Activated CD4-positive, alpha-beta T cell treated with anti-CD3 and anti-CD28 coated beads, Interleukin-2, amount 10 ng/mL, durations not matched to agents 24 days and 14 days (primary cell): ENCODE measurements at regions not wholly inside any gene's neighbourhood (a gene's known extent, or its start where the extent isn't known, plus 50 kb on each side); places are given as distances from the start of the nearest gene placed in this dataset.

Experiments
- DNase-seq: peaks from one replicate; pipeline ENCODE4 v3.0.0; 2022
- H3K27ac Mint-ChIP-seq: one replicate; pipeline ENCODE4 v1.8.0; 2022; ENCODE audit warnings: mild to moderate bottlenecking, mixed read lengths
- H3K27me3 Mint-ChIP-seq: one replicate; pipeline ENCODE4 v1.8.0; 2022; ENCODE audit warnings: mixed read lengths
- H3K36me3 Mint-ChIP-seq: one replicate; pipeline ENCODE4 v1.8.0; 2022; ENCODE audit warnings: low read depth, mild to moderate bottlenecking, mixed read lengths
- H3K4me1 Mint-ChIP-seq: one replicate; pipeline ENCODE4 v1.8.0; 2021; ENCODE audit warnings: mixed read lengths
- H3K4me3 Mint-ChIP-seq: one replicate; pipeline ENCODE4 v1.8.0; 2022; ENCODE audit warnings: mild to moderate bottlenecking, moderate library complexity, mixed read lengths
- H3K9me3 Mint-ChIP-seq: one replicate; pipeline ENCODE4 v1.8.0; 2021; ENCODE audit warnings: mixed read lengths
- intact Hi-C: fragments of 100-400 bp; cut with micrococcal nuclease; formaldehyde crosslinking; loops from one replicate; pipeline ENCODE4 v1.15.1; 2023

DNA sequence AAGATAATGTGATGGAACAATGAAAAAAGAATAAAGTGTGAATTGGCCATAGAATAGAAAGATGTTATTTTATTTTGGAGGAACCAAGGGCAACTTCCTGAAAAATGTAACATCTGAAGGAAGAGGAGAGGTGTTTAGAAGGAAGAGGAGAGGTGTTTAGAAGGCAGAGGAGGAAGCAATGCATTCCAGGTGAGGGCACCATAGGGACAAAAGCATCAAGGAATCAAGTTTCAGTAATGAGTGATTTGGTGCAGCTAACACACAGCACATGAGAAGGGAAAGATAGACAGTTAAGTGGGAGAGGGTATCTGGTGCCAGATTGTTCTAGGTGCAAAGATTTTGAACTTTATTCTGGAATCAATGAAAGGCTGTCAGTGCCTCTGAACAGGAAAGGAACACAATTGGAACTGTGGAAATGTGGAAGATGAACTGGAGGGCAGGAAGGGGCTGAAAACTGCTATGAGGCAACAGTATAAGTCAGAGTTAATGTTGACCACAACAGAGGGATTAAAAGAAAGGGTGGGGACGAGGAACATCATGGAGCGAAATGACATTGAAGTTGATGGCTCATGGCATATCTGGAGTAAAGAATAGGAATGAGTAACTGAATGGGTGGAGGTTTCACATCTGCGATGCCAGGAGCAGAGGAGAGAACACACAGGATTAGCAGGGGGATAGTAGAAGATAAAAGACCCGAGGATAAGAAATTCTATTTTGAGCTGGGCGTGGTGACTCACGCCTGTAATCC lies 326.6 kb downstream of the LRIG3 start:
- DNase-seq: no peak
- H3K27me3 Mint-ChIP-seq: no peaks in the 10 kb centered on the region
- no peak overlapping the region for H3K4me3 Mint-ChIP-seq
- H3K27ac Mint-ChIP-seq: no peak overlapping the region
- no peaks in the 10 kb centered on the region for H3K9me3 Mint-ChIP-seq
- H3K4me1 Mint-ChIP-seq: no peaks in the 10 kb centered on the region
- intact Hi-C loops: no loop called here
- no peaks in the 10 kb centered on the region for H3K36me3 Mint-ChIP-seq

DNA sequence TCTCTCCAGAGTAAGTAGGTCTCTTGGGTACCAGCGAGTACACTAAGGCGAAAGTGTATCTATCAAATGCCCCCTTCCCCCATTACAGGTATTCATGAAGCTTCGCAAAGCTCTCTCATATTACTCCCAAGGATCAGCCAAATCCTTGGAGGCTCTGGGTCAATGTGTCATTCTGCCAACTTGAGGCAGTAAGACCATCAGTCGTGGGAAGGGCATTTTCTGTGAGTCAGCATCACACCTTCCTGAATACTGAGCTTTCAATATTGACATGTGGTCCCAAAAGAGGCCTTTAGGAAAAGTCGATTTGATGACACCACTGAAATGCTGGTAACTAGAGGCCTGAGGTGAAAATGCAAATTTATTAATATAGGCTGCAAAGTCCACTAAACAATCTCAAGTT lies 323.9 kb downstream of the LRIG3 start:
- Mint-ChIP-seq H3K36me3 (no peaks in the 10 kb centered on the region), H3K4me1 (no peaks in the 10 kb centered on the region), H3K4me3 (no peak overlapping the region), H3K9me3 (no peaks in the 10 kb centered on the region), H3K27me3 (no peaks in the 10 kb centered on the region), H3K27ac (no peak overlapping the region)
- no peak for DNase-seq
- intact Hi-C loops: no loop called here

DNA sequence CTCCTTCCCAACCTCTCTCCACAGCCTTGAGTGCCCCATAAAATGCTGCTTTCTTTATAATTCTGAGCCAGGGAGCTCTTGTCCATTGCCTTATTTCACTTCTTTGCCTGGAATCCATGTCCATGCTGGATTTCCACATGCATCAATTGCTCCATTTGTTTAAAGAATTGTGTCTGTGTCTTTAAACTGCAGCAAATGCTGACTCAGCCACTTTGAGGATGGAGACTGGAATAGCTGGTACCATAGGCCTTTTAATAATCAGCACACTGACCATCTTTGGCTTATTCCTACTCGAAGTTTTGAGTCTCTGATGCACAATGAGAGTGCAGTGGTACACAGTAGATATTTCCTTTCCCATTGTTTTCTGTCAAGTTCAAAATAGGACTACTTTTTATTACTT lies 318.8 kb downstream of the LRIG3 start:
- no peak overlapping the region for H3K27ac Mint-ChIP-seq
- H3K4me1 Mint-ChIP-seq: no peaks in the 10 kb centered on the region
- no peaks in the 10 kb centered on the region for H3K36me3 Mint-ChIP-seq
- intact Hi-C loops: no loop called here
- H3K9me3 Mint-ChIP-seq: no peaks in the 10 kb centered on the region
- no peak for DNase-seq
- H3K4me3 Mint-ChIP-seq: no peak overlapping the region
- no peaks in the 10 kb centered on the region for H3K27me3 Mint-ChIP-seq

DNA sequence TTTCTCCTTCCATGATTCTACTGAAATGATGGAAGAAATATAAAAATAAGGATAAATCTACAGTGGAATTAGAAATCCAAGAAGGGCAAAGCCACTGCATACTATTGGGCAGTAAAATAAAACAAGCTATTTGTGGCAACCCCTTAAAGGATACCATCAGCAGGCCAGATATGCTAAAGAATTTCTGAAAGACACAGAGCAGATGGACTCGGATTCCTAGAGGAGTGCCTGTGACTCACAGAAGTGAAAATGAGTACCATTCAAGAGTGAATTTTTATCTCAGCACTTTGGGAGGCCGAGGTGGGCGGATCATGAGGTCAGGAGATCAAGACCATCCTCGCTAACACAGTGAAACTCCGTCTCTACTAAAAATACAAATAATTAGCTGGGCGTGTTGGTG lies 318.1 kb downstream of the LRIG3 start:
- Mint-ChIP-seq H3K27me3 (no peaks in the 10 kb centered on the region), H3K36me3 (no peaks in the 10 kb centered on the region), H3K4me1 (no peaks in the 10 kb centered on the region), H3K4me3 (no peak overlapping the region), H3K9me3 (no peaks in the 10 kb centered on the region), H3K27ac (no peak overlapping the region)
- intact Hi-C loops: no loop called here
- no peak for DNase-seq

DNA sequence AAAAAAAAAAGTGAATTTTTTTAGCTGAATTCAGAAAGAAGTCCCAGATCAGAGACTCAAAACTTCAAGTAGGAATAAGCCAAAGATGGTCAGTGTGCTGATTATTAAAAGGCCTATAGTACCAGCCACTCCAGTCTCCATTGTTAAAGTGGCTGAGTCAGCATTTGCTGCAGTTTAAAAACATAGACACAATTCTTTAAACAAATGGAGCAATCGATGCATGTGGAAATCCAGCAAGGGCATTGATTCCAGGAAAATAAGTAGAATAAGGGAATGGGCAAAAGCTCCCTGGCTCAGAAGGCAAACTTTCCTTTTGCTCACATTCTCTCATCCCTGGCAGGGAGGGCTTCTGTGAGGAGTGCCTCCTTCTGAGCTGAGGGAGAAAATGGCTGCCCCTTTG lies 317.6 kb downstream of the LRIG3 start:
- intact Hi-C loops: no loop called here
- Mint-ChIP-seq H3K36me3 (no peaks in the 10 kb centered on the region), H3K4me3 (no peak overlapping the region), H3K4me1 (no peaks in the 10 kb centered on the region), H3K27ac (no peak overlapping the region), H3K27me3 (no peaks in the 10 kb centered on the region), H3K9me3 (no peaks in the 10 kb centered on the region)
- DNase-seq: no peak

DNA sequence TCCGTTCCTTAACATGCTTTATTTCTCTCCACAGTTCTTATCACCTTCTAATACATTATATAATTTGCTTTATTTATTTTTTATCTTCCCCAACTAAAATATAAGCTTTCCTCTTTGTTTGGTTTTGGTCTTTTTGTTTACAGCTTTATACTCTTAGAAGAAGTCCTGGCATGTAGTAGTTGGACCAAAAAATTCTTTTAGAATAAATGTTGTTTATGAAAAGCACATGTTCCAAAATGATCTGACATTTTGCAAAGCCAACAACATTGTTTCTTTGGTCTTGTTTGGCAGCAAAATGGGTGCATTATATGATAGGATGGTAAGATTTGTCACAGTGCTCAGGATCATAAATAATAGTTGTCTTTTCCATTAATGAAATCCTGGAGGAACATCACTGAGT lies 312.5 kb downstream of the LRIG3 start:
- H3K27ac Mint-ChIP-seq: no peak overlapping the region
- no peaks in the 10 kb centered on the region for H3K27me3 Mint-ChIP-seq
- no peaks in the 10 kb centered on the region for H3K36me3 Mint-ChIP-seq
- no peaks in the 10 kb centered on the region for H3K9me3 Mint-ChIP-seq
- no peaks in the 10 kb centered on the region for H3K4me1 Mint-ChIP-seq
- H3K4me3 Mint-ChIP-seq: no peak overlapping the region
- no peak for DNase-seq
- intact Hi-C loops: no loop called here

DNA sequence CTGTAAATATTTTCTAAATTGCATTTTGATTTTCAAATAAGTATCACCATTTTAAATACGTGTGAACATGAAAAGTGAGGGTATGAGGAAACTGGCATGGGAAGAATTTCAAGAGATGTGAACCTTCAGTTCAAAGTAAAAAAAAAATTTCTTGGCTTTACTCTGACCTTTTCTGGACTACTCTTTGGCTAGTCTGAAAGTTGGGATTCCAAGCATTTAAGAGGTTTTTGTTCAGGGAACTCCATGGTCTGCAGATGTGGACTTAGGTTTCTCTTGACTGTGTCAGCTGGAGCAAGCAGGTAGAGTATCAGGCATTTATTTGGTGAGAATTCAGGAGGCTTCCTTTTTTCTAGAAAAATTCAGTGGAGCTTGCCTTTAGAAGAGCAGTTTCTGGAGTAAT lies 311.6 kb downstream of the LRIG3 start:
- H3K4me3 Mint-ChIP-seq: no peak overlapping the region
- H3K27me3 Mint-ChIP-seq: no peaks in the 10 kb centered on the region
- no peaks in the 10 kb centered on the region for H3K36me3 Mint-ChIP-seq
- no peak overlapping the region for H3K27ac Mint-ChIP-seq
- DNase-seq: no peak
- no peaks in the 10 kb centered on the region for H3K9me3 Mint-ChIP-seq
- H3K4me1 Mint-ChIP-seq: no peaks in the 10 kb centered on the region
- intact Hi-C loops: no loop called here

DNA sequence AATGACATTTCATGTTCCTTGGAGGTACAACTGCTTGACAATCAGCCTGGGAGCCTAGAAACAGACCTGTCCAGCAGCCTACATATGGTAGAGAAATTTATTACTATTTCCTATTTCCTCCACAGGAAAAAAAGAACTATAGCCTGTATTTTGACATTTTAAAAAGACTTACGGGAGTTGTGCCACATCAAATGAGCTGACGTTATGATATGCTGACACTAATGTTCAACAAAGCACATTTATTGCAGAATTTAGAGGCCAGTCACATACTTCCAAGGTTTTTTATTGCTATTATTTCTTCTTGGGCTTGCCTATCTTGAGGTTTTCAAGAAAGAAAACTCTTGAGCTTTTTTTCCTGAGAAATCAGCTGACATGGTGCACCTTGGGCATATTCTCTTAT lies 305.3 kb downstream of the LRIG3 start:
- H3K4me1 Mint-ChIP-seq: no peaks in the 10 kb centered on the region
- no peak overlapping the region for H3K4me3 Mint-ChIP-seq
- intact Hi-C loops: no loop called here
- DNase-seq: no peak
- H3K36me3 Mint-ChIP-seq: no peaks in the 10 kb centered on the region
- no peaks in the 10 kb centered on the region for H3K9me3 Mint-ChIP-seq
- no peak overlapping the region for H3K27ac Mint-ChIP-seq
- H3K27me3 Mint-ChIP-seq: peaks cover 2% of the 10 kb centered on the region

DNA sequence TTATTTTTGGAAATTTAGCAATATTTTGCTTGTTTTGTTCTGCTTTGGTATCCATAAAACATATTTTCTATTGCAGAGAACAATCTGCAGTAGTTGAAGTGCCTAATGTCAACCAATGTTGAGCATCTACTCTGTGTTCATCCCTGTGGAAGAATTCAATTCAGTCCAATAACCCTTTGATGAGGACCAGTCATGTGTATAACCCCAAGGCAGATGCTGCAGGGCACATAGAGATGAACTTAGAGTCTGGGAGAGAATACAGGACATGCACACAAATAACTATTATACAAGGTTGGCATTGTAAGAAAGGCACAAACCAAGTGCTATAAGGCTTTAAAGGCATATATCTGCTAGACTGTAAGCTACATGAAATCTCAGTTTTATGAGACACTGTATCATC lies 304.7 kb downstream of the LRIG3 start:
- Mint-ChIP-seq H3K36me3 (no peaks in the 10 kb centered on the region), H3K27me3 (peaks cover 2% of the 10 kb centered on the region), H3K9me3 (no peaks in the 10 kb centered on the region), H3K4me3 (no peak overlapping the region), H3K4me1 (no peaks in the 10 kb centered on the region), H3K27ac (no peak overlapping the region)
- intact Hi-C loops: no loop called here
- DNase-seq: no peak

DNA sequence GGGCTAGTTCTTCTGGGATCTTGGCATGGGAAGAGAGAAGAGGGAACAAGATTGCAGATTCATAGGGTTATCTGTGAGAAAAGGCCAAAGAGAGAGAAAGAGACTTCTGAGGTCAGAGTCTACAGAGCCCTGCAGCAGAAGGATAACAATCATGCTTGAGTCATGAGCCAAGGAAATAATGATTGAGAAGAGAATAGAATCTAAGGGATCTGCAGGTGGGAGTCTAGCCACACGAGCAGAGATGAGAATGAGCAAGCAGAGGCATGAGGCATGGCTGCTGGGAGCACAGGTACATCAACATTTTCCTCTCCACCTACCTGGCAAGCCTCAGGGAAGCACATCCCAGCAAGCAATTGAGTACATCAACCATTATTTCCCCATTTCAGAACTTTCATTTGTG lies 303.7 kb downstream of the LRIG3 start:
- intact Hi-C loops: no loop called here
- Mint-ChIP-seq H3K27ac (no peak overlapping the region), H3K9me3 (no peaks in the 10 kb centered on the region)

DNA sequence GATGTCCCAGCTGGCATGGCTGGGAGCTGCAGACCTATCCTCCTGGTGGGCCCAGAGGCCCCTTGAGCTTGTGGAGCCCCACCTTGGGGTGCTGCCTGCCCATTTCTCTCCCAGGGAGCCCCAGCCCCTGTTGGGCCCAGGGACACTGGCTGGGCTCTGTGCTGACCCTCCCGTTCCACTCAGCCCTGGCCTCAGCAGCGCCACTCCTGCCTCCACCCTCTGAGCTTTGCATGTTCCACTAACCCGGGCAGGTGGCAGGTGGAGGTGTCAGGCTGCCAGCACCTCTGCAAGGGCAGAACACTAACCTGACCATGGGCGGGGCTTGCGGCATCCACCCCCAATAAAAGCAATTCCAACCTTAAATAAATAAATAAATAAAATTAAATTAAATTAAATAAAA lies 299.2 kb downstream of the LRIG3 start:
- intact Hi-C loops: no loop called here
- H3K36me3 Mint-ChIP-seq: no peaks in the 10 kb centered on the region
- no peaks in the 10 kb centered on the region for H3K4me1 Mint-ChIP-seq
- no peak overlapping the region for H3K4me3 Mint-ChIP-seq
- no peaks in the 10 kb centered on the region for H3K9me3 Mint-ChIP-seq
- no peak for DNase-seq
- H3K27me3 Mint-ChIP-seq: peaks cover 2% of the 10 kb centered on the region
- H3K27ac Mint-ChIP-seq: no peak overlapping the region

More for the DNA sequence above, 303.7 kb downstream of the LRIG3 start:
- H3K36me3 Mint-ChIP-seq: no peaks in the 10 kb centered on the region
- no peak for DNase-seq
- peaks cover 2% of the 10 kb centered on the region for H3K27me3 Mint-ChIP-seq
- H3K4me1 Mint-ChIP-seq: no peaks in the 10 kb centered on the region
- H3K4me3 Mint-ChIP-seq: no peak overlapping the region

DNA sequence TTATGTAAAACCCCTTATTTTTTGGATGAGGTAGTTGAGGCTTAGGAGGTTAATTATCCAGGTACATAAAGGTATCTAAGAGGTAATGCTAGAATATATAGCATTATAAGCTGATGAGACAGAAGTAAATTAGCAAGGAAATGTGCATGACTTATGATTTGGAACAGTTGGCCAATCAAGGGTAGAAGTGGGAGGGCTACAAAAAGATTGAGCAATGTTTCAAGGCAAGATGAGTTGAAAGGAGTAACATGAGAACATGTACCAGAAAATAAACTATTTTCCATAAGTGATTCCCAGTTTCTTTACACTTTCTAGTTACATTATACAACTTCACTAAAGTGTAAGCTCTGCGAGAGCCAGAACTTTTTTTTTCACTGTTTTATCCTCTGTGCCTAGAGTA lies 290.9 kb downstream of the LRIG3 start:
- no peaks in the 10 kb centered on the region for H3K36me3 Mint-ChIP-seq
- H3K27me3 Mint-ChIP-seq: no peaks in the 10 kb centered on the region
- H3K27ac Mint-ChIP-seq: no peak overlapping the region
- no peaks in the 10 kb centered on the region for H3K4me1 Mint-ChIP-seq
- H3K9me3 Mint-ChIP-seq: no peaks in the 10 kb centered on the region
- no peak for DNase-seq
- intact Hi-C loops: no loop called here
- H3K4me3 Mint-ChIP-seq: no peak overlapping the region

DNA sequence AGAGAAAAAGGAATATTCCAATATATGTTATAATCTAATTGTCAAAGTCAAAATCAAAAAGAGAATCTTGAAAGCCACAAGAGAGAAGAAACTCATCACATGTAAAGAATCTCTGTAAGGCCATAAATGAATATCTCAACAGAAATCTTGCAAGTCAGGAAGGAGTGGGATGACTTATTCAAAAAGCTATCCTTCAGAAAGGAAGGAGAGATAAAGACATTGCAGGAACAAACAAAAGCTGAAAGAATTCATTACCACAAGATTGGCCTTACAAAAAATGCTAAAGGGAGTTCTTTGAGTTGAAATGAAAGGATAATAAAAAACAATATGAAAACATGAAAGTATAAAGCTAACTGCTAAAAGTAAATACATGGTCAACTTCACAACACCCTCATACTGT lies 286.8 kb downstream of the LRIG3 start:
- Mint-ChIP-seq H3K27me3 (no peaks in the 10 kb centered on the region), H3K27ac (no peak overlapping the region), H3K4me1 (no peaks in the 10 kb centered on the region), H3K36me3 (no peaks in the 10 kb centered on the region), H3K4me3 (no peak overlapping the region), H3K9me3 (no peaks in the 10 kb centered on the region)
- DNase-seq: no peak
- intact Hi-C loops: no loop called here

DNA sequence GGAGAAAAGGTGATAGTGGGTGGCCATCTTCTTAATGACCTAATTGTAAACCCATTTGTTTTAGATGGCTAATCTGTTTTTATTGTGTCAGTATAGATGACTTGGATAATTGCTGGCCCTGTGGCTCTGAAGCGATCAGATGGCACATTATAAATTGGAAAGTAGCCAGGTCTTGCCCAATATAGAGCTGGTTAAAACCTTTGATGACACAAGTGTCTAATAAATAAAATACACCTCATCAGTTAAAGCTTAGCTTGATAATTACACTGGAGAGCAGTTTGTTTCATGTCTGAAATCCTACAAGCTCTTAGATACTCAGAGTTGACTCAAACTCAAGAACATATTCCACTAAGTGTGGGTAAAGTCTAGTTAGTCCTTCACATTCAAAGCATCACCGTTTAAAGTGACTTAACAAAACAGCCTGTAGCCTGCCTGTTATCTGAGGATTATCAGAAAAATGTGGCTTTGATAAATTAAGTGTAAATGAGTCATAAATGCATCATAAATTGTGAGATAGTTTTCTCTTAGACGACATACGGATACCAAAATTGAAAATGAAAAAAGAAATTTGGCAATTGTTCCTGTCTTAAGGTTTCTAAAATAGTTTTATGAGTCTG lies 280.9 kb downstream of the LRIG3 start:
- DNase-seq: no peak
- H3K9me3 Mint-ChIP-seq: no peaks in the 10 kb centered on the region
- no peak overlapping the region for H3K27ac Mint-ChIP-seq
- no peaks in the 10 kb centered on the region for H3K4me1 Mint-ChIP-seq
- intact Hi-C loops: no loop called here
- H3K27me3 Mint-ChIP-seq: no peaks in the 10 kb centered on the region
- no peak overlapping the region for H3K4me3 Mint-ChIP-seq
- no peaks in the 10 kb centered on the region for H3K36me3 Mint-ChIP-seq

DNA sequence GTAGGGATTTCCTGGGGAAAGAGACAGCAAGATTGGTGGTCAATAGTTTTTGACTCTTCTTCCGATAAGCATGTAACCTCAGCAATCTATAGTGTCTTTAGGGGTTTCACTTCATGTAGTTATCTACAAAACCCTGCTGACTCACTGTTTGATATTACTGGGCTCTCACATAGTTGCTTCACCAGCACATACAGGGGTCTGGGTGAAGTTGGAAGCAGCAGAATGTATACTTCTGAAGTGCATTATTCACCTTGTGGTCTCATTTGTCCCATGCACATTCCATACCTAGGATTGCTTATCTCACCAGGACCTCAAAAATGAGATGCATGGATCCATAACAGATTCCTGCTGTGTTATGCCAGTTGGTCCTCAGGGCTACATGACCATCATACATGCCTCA lies 280.0 kb downstream of the LRIG3 start:
- no peaks in the 10 kb centered on the region for H3K9me3 Mint-ChIP-seq
- DNase-seq: no peak
- H3K27me3 Mint-ChIP-seq: no peaks in the 10 kb centered on the region
- intact Hi-C loops: no loop called here
- no peak overlapping the region for H3K4me3 Mint-ChIP-seq
- H3K27ac Mint-ChIP-seq: no peak overlapping the region
- H3K4me1 Mint-ChIP-seq: no peaks in the 10 kb centered on the region
- no peaks in the 10 kb centered on the region for H3K36me3 Mint-ChIP-seq
